ENCODE measurements at regions not wholly inside any gene's neighbourhood (a gene's known extent, or its start where the extent isn't known, plus 50 kb on each side); places are given as distances from the start of the nearest gene placed in this dataset.
A peak's percentile ranks its signal among the peaks of the same experiment; 100 is the strongest.

GRCh38 chr17:79296243-79296642, 221.6 kb downstream of the ENGASE start:
- DNase-seq (ENCODE audit: low read depth in 1 of 2, low spot score in 1 of 2): no peak

- DNase-seq (ENCODE audit: low read depth in 1 of 2, low spot score in 1 of 2): no peak
Measured at GRCh38 chr17:79295307-79295706, 220.7 kb downstream of the ENGASE start.

- DNase-seq (ENCODE audit: low read depth in 1 of 2, low spot score in 1 of 2): peak in 1 of 2 donors; percentile 22
Measured at GRCh38 chr17:79294459-79295071, 219.9 kb downstream of the ENGASE start.

GRCh38 chr17:79292501-79292900, 217.9 kb downstream of the ENGASE start:
- no peak for DNase-seq (ENCODE audit: low read depth in 1 of 2, low spot score in 1 of 2)

- no peak for DNase-seq (ENCODE audit: low read depth in 1 of 2, low spot score in 1 of 2)
Measured at GRCh38 chr17:79291391-79291790, 216.8 kb downstream of the ENGASE start.

- DNase-seq (ENCODE audit: low read depth in 1 of 2, low spot score in 1 of 2): no peak
Measured at GRCh38 chr17:79290726-79291125, 216.1 kb downstream of the ENGASE start.

- DNase-seq (ENCODE audit: low read depth in 1 of 2, low spot score in 1 of 2): no peak
Measured at GRCh38 chr17:79288950-79289349, 214.3 kb downstream of the ENGASE start.

- no peak for DNase-seq (ENCODE audit: low read depth in 1 of 2, low spot score in 1 of 2)
Measured at GRCh38 chr17:79286440-79286839, 211.8 kb downstream of the ENGASE start.

GRCh38 chr17:79285973-79286372, 211.3 kb downstream of the ENGASE start:
- DNase-seq (ENCODE audit: low read depth in 1 of 2, low spot score in 1 of 2): no peak

GRCh38 chr17:79282294-79282693, 207.7 kb downstream of the ENGASE start:
- no peak for DNase-seq (ENCODE audit: low read depth in 1 of 2, low spot score in 1 of 2)

- DNase-seq (ENCODE audit: low read depth in 1 of 2, low spot score in 1 of 2): no peak
Measured at GRCh38 chr17:79281803-79282202, 207.2 kb downstream of the ENGASE start.

- DNase-seq (ENCODE audit: low read depth in 1 of 2, low spot score in 1 of 2): no peak
Measured at GRCh38 chr17:79280866-79281572, 206.4 kb downstream of the ENGASE start.

- DNase-seq (ENCODE audit: low read depth in 1 of 2, low spot score in 1 of 2): no peak
Measured at GRCh38 chr17:79280010-79280409, 205.4 kb downstream of the ENGASE start.

GRCh38 chr17:79279320-79279719, 204.7 kb downstream of the ENGASE start:
- DNase-seq (ENCODE audit: low read depth in 1 of 2, low spot score in 1 of 2): no peak

- DNase-seq (ENCODE audit: low read depth in 1 of 2, low spot score in 1 of 2): no peak
Measured at GRCh38 chr17:79276821-79277220, 202.2 kb downstream of the ENGASE start.

GRCh38 chr17:79273660-79274059, 199.0 kb downstream of the ENGASE start:
- DNase-seq (ENCODE audit: low read depth in 1 of 2, low spot score in 1 of 2): no peak

GRCh38 chr17:79272666-79273219, 198.1 kb downstream of the ENGASE start:
- no peak for DNase-seq (ENCODE audit: low read depth in 1 of 2, low spot score in 1 of 2)

GRCh38 chr17:79272220-79272619, 197.6 kb downstream of the ENGASE start:
- no peak for DNase-seq (ENCODE audit: low read depth in 1 of 2, low spot score in 1 of 2)

- no peak for DNase-seq (ENCODE audit: low read depth in 1 of 2, low spot score in 1 of 2)
Measured at GRCh38 chr17:79269620-79270019, 195.0 kb downstream of the ENGASE start.

- DNase-seq (ENCODE audit: low read depth in 1 of 2, low spot score in 1 of 2): no peak
Measured at GRCh38 chr17:79263191-79263590, 188.6 kb downstream of the ENGASE start.

GRCh38 chr17:79262624-79263023, 188.0 kb downstream of the ENGASE start:
- no peak for DNase-seq (ENCODE audit: low read depth in 1 of 2, low spot score in 1 of 2)

GRCh38 chr17:79261355-79262072, 186.9 kb downstream of the ENGASE start:
- DNase-seq (ENCODE audit: low read depth in 1 of 2, low spot score in 1 of 2): no peak
